Hepatocyte (in vitro differentiated cells): ENCODE measurements at regions not wholly inside any gene's neighbourhood (a gene's known extent, or its start where the extent isn't known, plus 50 kb on each side); places are given as distances from the start of the nearest gene placed in this dataset.

Source experiments
- CTCF ChIP-seq: fragments of 200-600 bp; sonication (generic); IDR thresholded peaks from 2 replicates; pipeline ENCODE4 v1.5.1; 2016; ENCODE audit warnings: antibody characterized with exemption, mild to moderate bottlenecking; ENCODE audit not compliant: poor library complexity
- EZH2 ChIP-seq: fragments of 200-600 bp; sonication (generic); IDR thresholded peaks from 2 replicates; pipeline ENCODE4 v1.6.1; 2016; ENCODE audit warnings: antibody characterized with exemption, mild to moderate bottlenecking, borderline replicate concordance

GRCh38 chr6:147852772-147853171 is 344.3 kb downstream of the SAMD5 start:
- no peak for TF ChIP-seq CTCF
- no peak for TF ChIP-seq EZH2
